Glomerular visceral epithelial cell (primary cell): ENCODE measurements at regions not wholly inside any gene's neighbourhood (a gene's known extent, or its start where the extent isn't known, plus 50 kb on each side); places are given as distances from the start of the nearest gene placed in this dataset.

Experiments used
- DNase-seq: peaks from one replicate; pipeline ENCODE4 v3.0.0-alpha.2; 2016; ENCODE audit errors: extremely low spot score

- no peak for DNase-seq
Measured at GRCh38 chr3:72698154-72698917, 149.9 kb downstream of the SHQ1 start.

- no peak for DNase-seq
Measured at GRCh38 chr3:72697717-72698116, 150.5 kb downstream of the SHQ1 start.

GRCh38 chr3:72696815-72697214 is 151.4 kb downstream of the SHQ1 start:
- DNase-seq: no peak

- DNase-seq: peak; percentile 6
Measured at GRCh38 chr3:72694398-72694797, 153.8 kb downstream of the SHQ1 start.

GRCh38 chr3:72692990-72693389 is 155.3 kb downstream of the SHQ1 start:
- no peak for DNase-seq

GRCh38 chr3:72690629-72691028 is 157.6 kb downstream of the SHQ1 start:
- DNase-seq: no peak

GRCh38 chr3:72682936-72683452 is 165.3 kb downstream of the SHQ1 start:
- DNase-seq: no peak

GRCh38 chr3:72681598-72681997 is 166.6 kb downstream of the SHQ1 start:
- DNase-seq: no peak

GRCh38 chr3:72680766-72681165 is 167.5 kb downstream of the SHQ1 start:
- DNase-seq: no peak

GRCh38 chr3:72679540-72680198 is 168.6 kb downstream of the SHQ1 start:
- DNase-seq: peak; percentile 55

- no peak for DNase-seq
Measured at GRCh38 chr3:72678867-72679266, 169.4 kb downstream of the SHQ1 start.

- DNase-seq: no peak
Measured at GRCh38 chr3:72678380-72678779, 169.9 kb downstream of the SHQ1 start.

- no peak for DNase-seq
Measured at GRCh38 chr3:72675243-72675642, 173.0 kb downstream of the SHQ1 start.

- no peak for DNase-seq
Measured at GRCh38 chr3:72673011-72673771, 175.1 kb downstream of the SHQ1 start.

GRCh38 chr3:72669224-72669623 is 179.0 kb downstream of the SHQ1 start:
- DNase-seq: no peak

GRCh38 chr3:72666447-72666755 is 181.8 kb downstream of the SHQ1 start:
- no peak for DNase-seq

- peak; percentile 18 for DNase-seq
Measured at GRCh38 chr3:72665701-72666446, 182.4 kb downstream of the SHQ1 start.

GRCh38 chr3:72665103-72665502 is 183.1 kb downstream of the SHQ1 start:
- no peak for DNase-seq

GRCh38 chr3:72664184-72664975 is 183.9 kb downstream of the SHQ1 start:
- DNase-seq: no peak

GRCh38 chr3:72663429-72663828 is 184.8 kb downstream of the SHQ1 start:
- no peak for DNase-seq

- DNase-seq: peak; percentile 82
Measured at GRCh38 chr3:72661115-72661457, 187.2 kb downstream of the SHQ1 start.
